Stimulated activated CD4-positive, alpha-beta T cell treated with anti-CD3 and anti-CD28 coated beads, Interleukin-1b, Interleukin-23, amount 100 ng/mL, for 1 hour (primary cell): ENCODE measurements at regions not wholly inside any gene's neighbourhood (a gene's known extent, or its start where the extent isn't known, plus 50 kb on each side); places are given as distances from the start of the nearest gene placed in this dataset.
"Not testable (repeated sequence)": the region's sequence is repeated elsewhere in the genome, so short reads cannot be mapped to it uniquely, and the experiment has no call there.

Source experiments
- DNase-seq, 2 donors: peaks; one replicate each; pipeline ENCODE4 v3.0.0-alpha.2; 2020; ENCODE audit warnings: low read depth in 2 of 2

DNA sequence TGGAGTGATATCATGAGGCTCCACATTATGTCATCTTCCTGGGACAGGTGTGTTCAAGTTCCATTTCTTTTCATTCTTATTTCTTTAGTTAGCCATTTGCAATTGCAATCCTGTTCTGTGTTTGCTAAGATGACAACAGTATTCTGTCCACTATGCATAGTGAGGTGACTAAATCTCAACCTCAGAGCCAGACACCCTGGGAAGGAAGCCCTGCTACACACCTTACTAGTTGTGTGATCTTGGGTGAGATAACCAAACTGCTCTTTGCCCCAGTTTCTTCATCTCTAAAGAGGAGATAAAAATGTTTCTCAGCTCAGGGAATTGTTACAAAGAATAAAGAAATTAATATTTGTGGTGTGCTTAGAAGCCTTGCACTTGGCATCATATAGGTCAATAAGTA lies 215.1 kb upstream of the RPS23 start:
- no peak for DNase-seq

DNA sequence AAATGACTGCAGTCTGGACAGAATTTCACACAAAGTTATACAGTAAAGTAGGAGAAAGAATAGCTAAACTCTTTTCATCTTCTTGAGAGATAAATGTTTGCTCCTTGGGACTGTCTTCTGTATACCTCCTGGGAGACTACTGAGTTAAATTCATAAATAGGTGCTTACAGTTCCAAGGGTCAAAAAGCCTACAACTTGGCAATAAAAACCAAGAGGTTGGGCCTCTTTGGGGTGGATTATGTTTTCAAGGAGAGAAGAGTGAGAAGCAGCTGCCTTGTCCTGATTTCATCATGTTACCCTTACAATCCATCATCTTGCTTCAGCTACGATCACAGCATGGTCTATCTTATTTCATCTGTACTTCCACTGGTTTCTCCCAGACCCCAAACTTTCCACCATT lies 213.2 kb upstream of the RPS23 start:
- no peak for DNase-seq

DNA sequence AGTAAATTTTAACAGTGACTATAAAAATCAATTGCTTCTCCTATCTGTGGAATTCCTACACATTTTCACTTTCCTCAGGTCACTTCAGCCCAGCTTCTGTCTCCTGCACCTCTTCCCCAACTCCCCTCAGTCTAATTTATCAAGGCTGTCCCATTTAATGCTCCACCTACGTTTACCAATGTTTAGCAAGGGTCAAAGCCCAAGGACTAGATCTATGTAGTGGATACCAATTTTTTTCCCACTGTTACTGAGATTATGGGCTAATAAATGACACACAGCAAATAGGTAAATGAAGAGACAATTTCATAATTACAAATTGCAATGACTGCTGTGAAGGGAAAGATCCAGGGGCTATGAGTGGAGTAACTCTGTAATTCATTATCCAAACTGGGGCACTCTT lies 211.5 kb upstream of the RPS23 start:
- DNase-seq: no peak

DNA sequence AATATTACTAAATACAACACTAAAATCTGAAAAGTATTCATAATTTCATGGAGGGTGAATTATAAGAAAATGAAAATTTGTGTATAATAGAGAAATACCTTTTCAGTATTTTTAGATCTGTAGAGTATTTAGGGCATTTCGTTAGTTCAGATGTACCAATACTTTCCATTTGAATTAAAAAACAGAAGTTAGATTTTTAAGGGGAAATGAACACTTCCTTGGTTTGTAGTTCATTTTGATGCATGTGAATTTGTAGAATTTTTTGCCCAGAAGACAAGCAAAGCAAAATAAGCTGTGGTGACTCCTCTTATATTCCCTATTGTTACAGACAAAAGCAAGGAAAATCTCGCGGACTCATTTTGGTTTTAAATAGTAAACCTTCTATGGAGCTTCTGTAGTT lies 209.0 kb upstream of the RPS23 start:
- DNase-seq: no peak

GRCh38 chr5:82480331-82480730 lies 202.2 kb upstream of the RPS23 start:
- no peak for DNase-seq

GRCh38 chr5:82476155-82476554 lies 198.0 kb upstream of the RPS23 start:
- DNase-seq: no peak

DNA sequence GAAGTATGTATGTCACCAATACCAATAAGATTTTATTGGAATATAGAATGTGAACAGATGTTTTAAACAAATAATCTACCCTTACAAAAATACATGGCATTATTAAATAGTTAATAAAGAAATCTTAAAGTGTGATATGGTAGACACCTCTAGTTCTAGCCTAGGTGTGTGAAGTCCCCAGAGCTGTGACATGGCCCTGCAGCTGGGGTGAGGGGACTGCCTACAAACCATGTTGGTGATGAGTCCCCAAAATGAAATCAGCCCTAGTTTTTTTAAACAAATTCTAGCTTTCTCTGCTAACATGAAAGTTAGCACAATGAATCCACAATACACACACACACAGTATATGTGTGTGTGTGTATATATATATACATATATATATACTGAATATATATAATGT lies 195.1 kb upstream of the RPS23 start:
- no peak for DNase-seq

DNA sequence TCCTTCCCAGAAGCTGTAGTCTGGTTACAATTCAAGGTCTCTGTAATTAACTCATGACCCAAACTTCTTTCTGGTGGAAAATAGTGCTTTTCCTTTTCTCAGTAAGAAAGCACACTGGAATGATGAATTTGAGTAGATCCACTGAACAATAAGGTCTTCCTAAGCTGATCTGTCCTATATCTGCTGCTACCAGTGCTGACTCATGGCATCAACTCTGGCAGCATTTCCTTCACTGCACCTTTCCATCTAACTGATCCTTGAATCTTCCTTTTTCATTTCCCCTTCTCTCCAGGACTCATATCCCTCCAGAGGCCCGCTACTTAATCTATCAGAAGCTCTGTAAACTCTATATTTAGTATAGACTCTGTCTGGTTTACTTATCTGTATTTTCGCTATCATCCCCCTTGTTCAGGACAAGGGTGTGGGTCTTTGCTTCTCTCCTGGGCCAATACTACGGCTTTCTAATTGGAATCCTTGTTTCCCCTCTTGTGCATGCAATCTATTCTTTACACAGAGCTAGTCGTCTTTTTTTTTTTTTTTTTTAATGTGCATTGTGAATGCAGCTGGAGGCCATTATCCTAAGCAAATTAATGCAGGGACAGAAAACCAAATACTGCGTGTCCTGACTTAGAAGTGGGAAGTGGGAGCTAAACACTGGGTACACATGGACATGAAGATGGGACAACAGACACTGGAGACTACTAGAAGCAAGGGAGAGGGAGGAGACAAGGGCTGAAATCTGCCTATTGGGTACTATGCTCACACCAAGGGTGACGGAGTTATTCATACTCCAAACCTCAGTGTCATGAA lies 192.2 kb upstream of the RPS23 start:
- DNase-seq: no peak

DNA sequence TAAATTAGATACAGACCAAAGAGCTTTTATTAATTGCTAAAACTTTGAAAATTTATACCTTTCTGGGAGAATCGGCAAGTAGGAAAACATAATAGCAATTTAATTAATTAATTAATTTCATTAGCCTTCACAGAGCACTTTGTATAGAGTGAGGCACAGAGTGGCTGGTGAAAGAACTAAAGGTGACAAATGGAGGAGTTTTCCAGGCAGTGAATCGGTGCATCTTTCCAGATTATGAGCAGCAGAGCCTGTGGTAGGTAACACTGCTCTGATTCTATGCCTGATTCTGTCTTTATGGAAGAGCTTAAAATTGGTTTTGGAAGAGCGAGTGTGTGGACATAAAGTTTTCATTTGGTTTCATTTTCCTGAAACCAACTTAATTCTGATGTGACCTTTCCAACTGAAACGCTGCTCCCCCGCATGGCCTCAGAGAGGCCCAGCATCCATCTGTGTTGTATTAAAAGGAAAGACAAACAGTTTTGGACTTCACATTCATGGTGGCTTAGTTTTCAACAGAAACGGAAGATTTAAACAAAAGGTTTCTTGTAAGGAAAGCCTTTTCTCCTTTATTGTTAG lies 188.9 kb upstream of the RPS23 start:
- no peak for DNase-seq

DNA sequence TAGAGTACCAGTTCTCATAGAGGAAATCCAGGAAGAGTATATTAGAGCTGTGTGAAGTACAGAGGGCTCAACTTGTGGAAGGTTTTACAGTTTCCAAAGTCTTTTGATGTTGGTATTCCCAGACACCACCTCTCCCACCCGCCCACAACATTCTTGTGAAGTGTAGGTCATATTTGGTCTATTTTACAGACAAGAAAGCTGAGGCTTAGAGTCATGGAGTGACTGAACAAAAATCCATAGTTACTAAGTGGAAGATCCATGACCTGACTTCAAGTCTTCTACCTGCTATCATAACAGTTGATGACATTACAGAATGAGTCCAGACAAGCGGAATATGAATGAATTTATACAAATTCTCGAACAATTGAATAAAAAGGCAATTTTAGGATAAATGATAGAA lies 187.1 kb upstream of the RPS23 start:
- no peak for DNase-seq

GRCh38 chr5:82459626-82460025 lies 181.5 kb upstream of the RPS23 start:
- no peak for DNase-seq

DNA sequence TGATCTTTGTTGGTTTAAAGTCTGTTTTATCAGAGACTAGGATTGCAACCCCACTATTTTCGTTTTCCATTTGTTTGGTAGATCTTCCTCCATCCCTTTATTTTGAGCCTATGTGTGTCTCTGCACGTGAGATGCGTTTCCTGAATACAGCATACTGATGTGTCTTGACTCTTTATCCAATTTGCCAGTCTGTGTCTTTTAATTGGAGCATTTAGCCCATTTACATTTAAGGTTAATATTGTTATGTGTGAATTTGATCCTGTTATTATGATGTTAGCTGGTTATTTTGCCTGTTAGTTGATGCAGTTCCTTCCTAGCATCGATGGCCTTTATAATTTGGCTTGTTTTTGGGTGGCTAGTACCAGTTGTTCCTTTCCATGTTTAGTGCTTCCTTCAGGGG lies 177.2 kb upstream of the RPS23 start:
- DNase-seq: not testable (repeated sequence)

DNA sequence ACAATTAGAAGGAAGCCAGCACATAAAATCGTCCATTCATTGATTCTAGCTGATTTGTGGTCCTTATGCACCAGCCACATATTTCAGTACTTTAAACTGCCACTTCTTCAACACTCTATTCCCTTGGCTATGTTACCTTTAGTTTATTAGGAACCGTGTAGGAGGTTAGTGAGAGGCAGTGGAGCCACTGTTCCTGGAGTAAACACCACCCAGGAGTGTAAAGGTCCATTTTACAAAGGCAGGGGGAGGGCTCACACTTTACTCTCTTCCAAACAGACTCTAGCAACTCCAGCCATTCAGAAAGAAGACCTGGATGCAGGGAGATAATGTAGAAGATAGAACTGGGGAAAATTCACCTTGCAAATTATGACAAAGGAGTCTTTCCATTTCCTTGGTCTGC lies 170.2 kb upstream of the RPS23 start:
- no peak for DNase-seq

DNA sequence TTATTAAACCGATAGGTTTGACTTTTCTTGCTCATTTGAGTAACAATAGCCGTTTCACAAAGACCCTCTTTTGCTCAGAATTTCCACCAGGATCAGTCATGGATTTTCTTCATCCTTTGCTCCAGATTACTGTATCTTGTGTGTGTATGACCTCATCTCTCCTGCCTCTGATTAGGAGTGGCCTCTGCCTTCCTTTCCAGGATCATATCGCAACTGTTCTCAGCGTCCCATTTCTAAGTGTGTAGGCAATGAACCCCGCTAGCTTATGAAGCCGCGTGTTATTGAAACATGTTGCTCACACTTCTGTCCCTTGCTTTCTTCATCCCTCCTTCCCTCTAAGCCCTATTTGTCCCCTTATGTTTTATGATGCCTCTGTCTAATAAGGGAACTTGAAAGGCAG lies 169.8 kb upstream of the RPS23 start:
- no peak for DNase-seq

- no peak for DNase-seq
Measured at GRCh38 chr5:82446809-82447208, 168.7 kb upstream of the RPS23 start.

DNA sequence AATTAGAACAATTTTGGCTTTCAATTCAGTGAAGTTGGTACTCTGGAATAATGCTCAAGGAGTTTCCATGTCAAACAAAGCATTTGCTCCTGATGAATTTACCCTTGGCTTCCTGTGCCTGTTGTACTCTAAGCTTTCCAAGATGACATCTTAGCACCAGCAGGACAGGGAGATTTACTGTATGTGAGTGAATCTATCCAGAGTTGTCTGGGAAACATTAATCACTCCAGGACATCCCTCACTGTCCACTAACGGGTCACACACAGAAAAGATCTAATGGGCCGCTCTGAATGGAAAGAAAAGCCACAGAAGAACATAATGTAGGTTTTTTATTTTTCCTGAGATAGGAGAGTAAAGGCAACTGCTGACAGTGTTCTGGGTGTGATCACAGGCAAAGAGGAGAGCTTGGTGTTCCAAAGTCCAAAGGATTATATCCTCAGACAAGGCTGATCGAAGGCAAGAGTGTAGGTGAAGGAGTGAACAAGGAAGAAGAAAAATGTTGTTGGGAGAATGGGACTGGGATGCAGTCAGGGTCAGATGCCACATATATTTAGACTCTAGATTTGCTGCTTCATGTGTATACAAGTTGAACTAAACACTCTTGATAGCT lies 167.7 kb upstream of the RPS23 start:
- DNase-seq: no peak

DNA sequence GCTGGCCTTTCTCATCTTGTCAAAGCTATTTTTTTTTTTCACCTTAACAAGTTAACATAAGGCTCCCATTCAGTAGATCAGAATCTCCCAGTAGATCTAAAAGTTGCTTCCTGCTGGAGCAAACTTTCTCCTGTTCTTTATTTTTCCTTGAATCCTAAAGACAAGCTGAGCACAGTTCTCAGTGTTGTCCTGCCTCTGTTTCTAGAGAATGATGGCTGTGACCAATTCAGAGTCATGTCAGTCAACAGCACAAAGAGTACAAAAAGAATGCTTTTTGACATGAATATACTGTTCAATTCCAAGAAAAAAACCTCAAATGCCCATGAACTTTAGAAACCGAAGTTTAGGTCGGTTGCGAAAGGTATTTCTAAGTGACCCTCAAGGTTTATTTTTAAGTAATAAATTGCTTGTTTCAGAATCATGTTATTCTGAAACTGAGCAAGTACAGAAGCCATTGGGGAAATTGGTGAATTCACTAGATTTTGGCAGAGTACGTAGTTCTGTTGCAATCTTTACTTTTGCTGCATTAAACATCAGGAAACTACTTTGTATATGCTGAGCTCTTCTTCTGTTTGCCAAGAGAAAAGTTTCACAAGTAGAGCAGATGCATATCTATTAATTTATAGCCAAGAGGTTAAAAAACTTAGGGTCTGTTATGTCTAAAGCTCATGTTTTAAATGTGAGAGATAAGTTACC lies 161.7 kb upstream of the RPS23 start:
- no peak for DNase-seq

GRCh38 chr5:82437565-82437964 lies 159.4 kb upstream of the RPS23 start:
- DNase-seq: not testable (repeated sequence)

GRCh38 chr5:82436291-82436690 lies 158.1 kb upstream of the RPS23 start:
- no peak for DNase-seq

- not testable (repeated sequence) for DNase-seq
Measured at GRCh38 chr5:82434696-82435660, 156.8 kb upstream of the RPS23 start.

DNA sequence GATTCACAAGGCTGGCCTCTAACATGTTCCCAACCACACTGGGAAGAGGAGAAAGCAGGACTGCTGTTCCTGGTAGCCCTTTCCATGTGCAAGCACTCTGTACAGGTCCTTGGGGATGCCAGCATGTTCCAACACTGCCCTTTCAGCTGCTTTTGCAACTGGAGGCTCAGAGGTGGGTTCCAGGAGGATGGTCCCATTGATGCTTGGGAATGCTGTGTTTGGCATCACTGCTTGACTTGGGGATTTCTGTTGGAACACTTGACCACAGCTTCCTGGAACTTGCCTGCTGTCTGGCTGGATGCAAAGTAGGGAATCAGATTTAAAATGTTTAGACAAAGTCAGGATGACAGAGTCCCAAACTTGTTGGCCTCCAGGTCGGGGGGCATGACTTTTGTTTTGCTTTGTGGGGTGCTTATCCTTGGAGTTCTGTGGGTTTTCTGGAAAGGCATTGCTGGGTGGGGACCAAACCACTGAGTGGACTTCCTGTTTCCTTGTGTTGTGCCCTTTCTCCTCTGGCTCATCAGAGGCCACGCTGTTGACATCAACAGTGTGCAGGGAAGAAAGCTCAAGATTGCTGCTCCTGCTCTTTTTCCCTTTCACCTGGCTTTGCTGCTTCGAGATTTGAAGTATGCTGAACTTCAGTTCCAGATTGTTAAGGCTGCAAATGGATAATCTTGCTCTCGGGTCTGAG lies 148.5 kb upstream of the RPS23 start:
- no peak for DNase-seq
